H1 (cell line): ENCODE measurements at regions not wholly inside any gene's neighbourhood (a gene's known extent, or its start where the extent isn't known, plus 50 kb on each side); places are given as distances from the start of the nearest gene placed in this dataset.

Source experiments
- CTCF ChIA-PET: fragments of 300-600 bp; sonication (Branson Sonifier 250); formaldehyde crosslinking; loops from one replicate; lab custom pipeline; 2021; ENCODE audit not compliant: partially characterized antibody; lab: Charles Lee
- POLR2A ChIA-PET: fragments of 300-600 bp; sonication (Branson Sonifier 250); formaldehyde crosslinking; loops from one replicate; lab custom pipeline; 2021; ENCODE audit warnings: inconsistent platforms; ENCODE audit not compliant: partially characterized antibody; lab: Charles Lee
- DNase-seq, 2 experiments: peaks; one replicate each; pipeline versions ENCODE4 v3.0.0 to v3.0.0-alpha.2; 2010 to 2022; ENCODE audit warnings: low spot score in 2 of 2, low read depth in 1 of 2, mixed read lengths in 1 of 2
- FAIRE-seq: peaks from 2 replicates; lab custom pipeline; 2011; peaks lifted over from hg19 to GRCh38; lab: Jason Lieb, UNC
- H2AFZ ChIP-seq: 2 replicates; pipeline ENCODE4 v1.8.1; 2012; ENCODE audit warnings: low read length, inconsistent platforms
- H2AK5ac ChIP-seq: 2 replicates; pipeline ENCODE4 v1.6.1; 2013; ENCODE audit warnings: low read depth, low read length
- H2BK120ac ChIP-seq: replicated peaks from 2 replicates; pipeline ENCODE3; 2013; ENCODE audit warnings: low read depth, low read length, inconsistent platforms
- H2BK12ac ChIP-seq: 2 replicates; pipeline ENCODE4 v1.6.1; 2013; ENCODE audit warnings: low read depth, low read length
- H2BK15ac ChIP-seq: 2 replicates; pipeline ENCODE4 v1.6.1; 2013; ENCODE audit warnings: low read length
- H2BK20ac ChIP-seq: 2 replicates; pipeline ENCODE4 v1.6.1; 2013; ENCODE audit warnings: low read length
- H2BK5ac ChIP-seq: 2 replicates; pipeline ENCODE4 v1.6.1; 2013; ENCODE audit warnings: low read depth, low read length
- H3K14ac ChIP-seq: 2 replicates; pipeline ENCODE4 v1.6.1; 2013; ENCODE audit warnings: inconsistent platforms; ENCODE audit not compliant: insufficient read length
- H3K18ac ChIP-seq: 2 replicates; pipeline ENCODE4 v1.6.1; 2013; ENCODE audit warnings: low read length; ENCODE audit errors: extremely low read depth
- H3K23ac ChIP-seq: 2 replicates; pipeline ENCODE4 v1.6.1; 2013; ENCODE audit warnings: inconsistent platforms; ENCODE audit not compliant: insufficient read length
- H3K23me2 ChIP-seq: 2 replicates; pipeline ENCODE4 v1.6.1; 2013; ENCODE audit warnings: low read depth, low read length
- H3K27ac ChIP-seq: 2 replicates; pipeline ENCODE4 v1.6.1; 2011; ENCODE audit warnings: low read depth, low read length, inconsistent platforms
- H3K27me3 ChIP-seq, 4 experiments: replicated peaks in 1 of 4; 1 replicate in 1 of 4; 2 replicates in 3 of 4; pipeline versions ENCODE4 v1.6.1 to v1.8.1; 2011 to 2013; ENCODE audit warnings: low read length in 3 of 4, mild to moderate bottlenecking in 3 of 4, inconsistent platforms in 2 of 4, mixed read lengths in 2 of 4, moderate library complexity in 1 of 4; ENCODE audit not compliant: control insufficient read depth in 3 of 4, insufficient read depth in 3 of 4; ENCODE audit errors: extremely low read depth in 1 of 4
- H3K36me3 ChIP-seq, 4 experiments: 2 replicates each; pipeline versions ENCODE4 v1.6.1 to v1.8.1; 2011 to 2013; ENCODE audit warnings: mild to moderate bottlenecking in 4 of 4, low read length in 3 of 4, moderate library complexity in 2 of 4, control low read depth in 1 of 4, inconsistent platforms in 1 of 4; ENCODE audit not compliant: insufficient read depth in 4 of 4, control insufficient read depth in 2 of 4
- H3K4ac ChIP-seq: replicated peaks from 2 replicates; pipeline ENCODE3; 2013; ENCODE audit warnings: low read length, low read depth, mixed read lengths, inconsistent platforms; ENCODE audit not compliant: insufficient read length
- H3K4me1 ChIP-seq, 4 experiments: replicated peaks in 1 of 4; 1 replicate in 1 of 4; 2 replicates in 3 of 4; pipeline versions ENCODE4 v1.6.1 to v1.8.1; 2011 to 2013; ENCODE audit warnings: low read length in 3 of 4, inconsistent platforms in 2 of 4, mixed read lengths in 1 of 4; ENCODE audit not compliant: insufficient read depth in 4 of 4, control insufficient read depth in 3 of 4
- H3K4me2 ChIP-seq, 2 experiments: 2 replicates each; pipeline versions ENCODE4 v1.6.1 to v1.8.1; 2011 to 2013; ENCODE audit warnings: low read depth in 2 of 2, low read length in 2 of 2, control low read depth in 1 of 2, inconsistent platforms in 1 of 2, mild to moderate bottlenecking in 1 of 2; ENCODE audit not compliant: insufficient read depth in 1 of 2
- H3K4me3 ChIP-seq, 4 experiments: fragments of 200-600, 300-600 bp in 1 of 4; sonication (generic), shearing (Covaris generic), sonication (Bioruptor Twin) in 1 of 4; 2 replicates each; pipeline versions ENCODE4 v1.5.1 to v1.8.1; 2011 to 2016; ENCODE audit warnings: low read length in 4 of 4, low read depth in 3 of 4, control low read depth in 2 of 4, inconsistent platforms in 2 of 4, mild to moderate bottlenecking in 2 of 4, mixed read lengths in 1 of 4, moderate library complexity in 1 of 4; ENCODE audit not compliant: insufficient read depth in 2 of 4; ENCODE audit errors: extremely low read depth in 1 of 4
- H3K56ac ChIP-seq: replicated peaks from 2 replicates; pipeline ENCODE3; 2013; ENCODE audit warnings: low read depth, mild to moderate bottlenecking, mixed read lengths, low read length, inconsistent platforms; ENCODE audit not compliant: insufficient read length
- H3K79me1 ChIP-seq: 2 replicates; pipeline ENCODE4 v1.6.1; 2013; ENCODE audit warnings: low read depth, low read length, control low read depth
- H3K79me2 ChIP-seq, 2 experiments: 2 replicates each; pipeline versions ENCODE4 v1.6.1 to v1.8.1; 2012 to 2013; ENCODE audit warnings: low read length in 2 of 2, mild to moderate bottlenecking in 2 of 2, inconsistent platforms in 1 of 2; ENCODE audit not compliant: insufficient read depth in 2 of 2, control insufficient read depth in 1 of 2
- H3K9ac ChIP-seq, 4 experiments: replicated peaks in 1 of 4; 1 replicate in 1 of 4; 2 replicates in 3 of 4; pipeline versions ENCODE4 v1.6.1 to v1.8.1; 2011 to 2013; ENCODE audit warnings: low read depth in 3 of 4, low read length in 3 of 4, control low read depth in 2 of 4, mild to moderate bottlenecking in 2 of 4, moderate library complexity in 2 of 4, inconsistent platforms in 1 of 4; ENCODE audit errors: extremely low read depth in 1 of 4
- H3K9me3 ChIP-seq, 2 experiments: 2 replicates each; pipeline versions ENCODE4 v1.6.1 to v1.8.1; 2012 to 2013; ENCODE audit warnings: mild to moderate bottlenecking in 2 of 2, moderate library complexity in 2 of 2, control low read depth in 1 of 2, inconsistent platforms in 1 of 2, low read depth in 1 of 2, low read length in 1 of 2, mixed read lengths in 1 of 2; ENCODE audit not compliant: insufficient read depth in 2 of 2
- H4K20me1 ChIP-seq, 2 experiments: replicated peaks in 1 of 2; 2 replicates each; pipeline versions ENCODE3 to v1.8.1; 2011 to 2013; ENCODE audit warnings: inconsistent platforms in 2 of 2, low read length in 2 of 2, mild to moderate bottlenecking in 1 of 2; ENCODE audit not compliant: insufficient read depth in 2 of 2, control insufficient read depth in 1 of 2
- H4K5ac ChIP-seq: 2 replicates; pipeline ENCODE4 v1.6.1; 2013; ENCODE audit warnings: low read length, low read depth, mixed read lengths, inconsistent platforms; ENCODE audit not compliant: insufficient read length
- H4K8ac ChIP-seq: 2 replicates; pipeline ENCODE4 v1.8.0; 2013; ENCODE audit warnings: mild to moderate bottlenecking, moderate library complexity, low read length, inconsistent platforms; ENCODE audit not compliant: insufficient read depth; ENCODE audit errors: extremely low read depth
- H4K91ac ChIP-seq: replicated peaks from 2 replicates; pipeline ENCODE3; 2013; ENCODE audit warnings: low read length, mixed read lengths, inconsistent platforms; ENCODE audit not compliant: insufficient read length
- ATF3 ChIP-seq: IDR thresholded peaks from 2 replicates; pipeline ENCODE4 v1.6.1; 2011; ENCODE audit warnings: low read depth, mild to moderate bottlenecking, low read length; ENCODE audit not compliant: insufficient read depth
- BRCA1 ChIP-seq: IDR thresholded peaks from 2 replicates; pipeline ENCODE4 v1.6.1; 2012; ENCODE audit warnings: low read depth, low read length, improper control_type of control experiment
- EGR1 ChIP-seq: IDR thresholded peaks from 2 replicates; pipeline ENCODE4 v1.6.1; 2011; ENCODE audit warnings: low read depth, low read length, borderline replicate concordance
- EP300 ChIP-seq, 2 experiments: IDR thresholded peaks; 1 replicate in 1 of 2; 2 replicates in 1 of 2; pipeline ENCODE4 v1.6.1; 2011 to 2012; ENCODE audit warnings: low read depth in 2 of 2, low read length in 2 of 2, mild to moderate bottlenecking in 2 of 2, borderline replicate concordance in 1 of 2, inconsistent platforms in 1 of 2, moderate library complexity in 1 of 2
- KDM4A ChIP-seq: IDR thresholded peaks from one replicate; pipeline ENCODE4 v1.7.1; 2012; ENCODE audit warnings: low read depth, mild to moderate bottlenecking, moderate library complexity, low read length, inconsistent platforms; ENCODE audit not compliant: severe bottlenecking
- PHF8 ChIP-seq: fragments of 200-600 bp; sonication (generic); conservative IDR thresholded peaks from 2 replicates; pipeline ENCODE4 v1.7.1; 2012; ENCODE audit warnings: low read depth, mild to moderate bottlenecking, inconsistent platforms, low read length, moderate library complexity
- SAP30 ChIP-seq: fragments of 300-600 bp; sonication (generic); IDR thresholded peaks from 2 replicates; pipeline ENCODE4 v1.7.1; 2012; ENCODE audit warnings: low read length, moderate library complexity, mild to moderate bottlenecking, inconsistent platforms; ENCODE audit not compliant: insufficient read depth, insufficient replicate concordance
- TAF7 ChIP-seq: optimal IDR thresholded peaks from 2 replicates; pipeline ENCODE3; 2011; ENCODE audit warnings: low read depth, mild to moderate bottlenecking, inconsistent platforms, low read length, moderate library complexity, borderline replicate concordance
- WGBS, 2 experiments: shearing (Covaris generic) in 1 of 2; methylation state at CpG; one replicate each; pipeline versions ENCODE4 v1.1.6 to v1.1.7; 2013 to 2015; ENCODE audit warnings: low lambda C conversion rate in 2 of 2, mixed read lengths in 2 of 2, inconsistent platforms in 1 of 2, low coverage in 1 of 2, missing lambda C conversion rate in 1 of 2; ENCODE audit not compliant: insufficient replicate concordance in 2 of 2, insufficient coverage in 1 of 2, insufficient read length in 1 of 2; ENCODE audit errors: extremely low coverage in 1 of 2, missing lambda C conversion rate in 1 of 2; 5-methylcytosine and 5-hydroxymethylcytosine counted together
- TF ChIP-seq, protein P1 (sequence below): IDR thresholded peaks from 2 replicates; pipeline ENCODE4 v1.6.1; 2012; ENCODE audit warnings: inconsistent platforms

DNA sequence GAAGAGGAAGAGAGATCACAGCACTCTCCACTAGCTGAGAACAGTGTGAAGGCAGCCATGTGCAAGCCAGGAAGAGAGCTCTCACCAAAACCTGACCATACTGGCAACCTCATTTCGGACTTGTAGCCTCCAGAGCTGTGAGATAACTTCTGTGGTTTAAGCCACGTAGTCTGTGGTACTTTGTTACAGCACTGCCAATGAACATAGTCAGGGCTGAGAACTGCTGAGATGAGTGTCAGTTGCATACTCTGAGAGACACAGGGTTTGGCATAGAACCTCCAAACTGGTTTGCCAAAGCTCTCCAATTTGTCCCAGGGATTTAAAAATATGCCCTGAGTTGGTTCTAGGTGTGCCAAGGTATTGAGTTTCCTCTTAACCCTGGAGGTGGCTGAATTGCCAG is 218.6 kb downstream of the ATP23 start:
- Histone ChIP-seq H3K56ac (no peak overlapping the region), H3K27ac (no peak overlapping the region), H3K4me2 (no peak overlapping the region), H3K14ac (no peak overlapping the region), H2AK5ac (no peak overlapping the region), H3K9ac (no peak overlapping the region), H3K18ac (no peak overlapping the region), H2BK20ac (no peak overlapping the region), H2BK5ac (no peak overlapping the region), H3K4me3 (no peak overlapping the region), H2BK120ac (no peak overlapping the region), H3K4me1 (no peaks in the 10 kb centered on the region), H4K20me1 (no peaks in the 10 kb centered on the region), H4K8ac (no peak overlapping the region), H3K23ac (no peak overlapping the region), H4K5ac (no peak overlapping the region), H3K79me2 (no peaks in the 10 kb centered on the region), H3K23me2 (no peaks in the 10 kb centered on the region), H2BK15ac (no peak overlapping the region), H3K9me3 (no peaks in the 10 kb centered on the region), H2AFZ (no peak overlapping the region), H2BK12ac (no peak overlapping the region), H3K36me3 (no peaks in the 10 kb centered on the region; a peak in 1 of 8 replicates), H4K91ac (no peak overlapping the region), H3K27me3 (no peaks in the 10 kb centered on the region; a peak in 1 of 7 replicates), H3K4ac (no peak overlapping the region), H3K79me1 (no peaks in the 10 kb centered on the region)
- no peak for FAIRE-seq
- DNase-seq: no peak
- CTCF ChIA-PET: interaction anchor here (6.2 kb wide), 1 partner anchor 16 kb away, joined by 36 read pairs; no protein-coding TSS in a partner anchor
- 88% methylated on average over 2 of the region's 2 CpGs; no CpG with 5 or more reads in 1 of the 2 experiments for WGBS, 2 experiments
- TF ChIP-seq EGR1: no peak
- TF ChIP-seq TAF7: no peak
- TF ChIP-seq BRCA1: no peak
- TF ChIP-seq ATF3: no peak
- no peak for TF ChIP-seq SAP30
- no peak for TF ChIP-seq KDM4A
- TF ChIP-seq, protein P1, sequence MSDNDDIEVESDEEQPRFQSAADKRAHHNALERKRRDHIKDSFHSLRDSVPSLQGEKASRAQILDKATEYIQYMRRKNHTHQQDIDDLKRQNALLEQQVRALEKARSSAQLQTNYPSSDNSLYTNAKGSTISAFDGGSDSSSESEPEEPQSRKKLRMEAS: no peak
- TF ChIP-seq PHF8: no peak
- TF ChIP-seq EP300 (IDR thresholded peaks at IDR 0.05; ENCODE audit: borderline replicate concordance in 1 of 2, low read depth in 2 of 2, low read length in 2 of 2): no peak
- TF ChIP-seq, all 59 proteins: peak for 0
- POLR2A ChIA-PET: no interaction called here
